Gastrocnemius medialis (tissue), 4 donors: ENCODE measurements at regions not wholly inside any gene's neighbourhood (a gene's known extent, or its start where the extent isn't known, plus 50 kb on each side); places are given as distances from the start of the nearest gene placed in this dataset.

Experiments
- CTCF ChIP-seq, 5 experiments: fragments of 450-650 bp in 3 of 5; fragments of 200-600 bp in 2 of 5; sonication (generic) in 2 of 5; IDR thresholded peaks in 4 of 5; conservative IDR thresholded peaks in 1 of 5; 1 replicate in 4 of 5; 2 replicates in 1 of 5; pipeline ENCODE4 v1.5.1; 2016 to 2019; ENCODE audit warnings: antibody characterized with exemption in 5 of 5, mild to moderate bottlenecking in 3 of 5, moderate library complexity in 3 of 5
- POLR2A ChIP-seq, 2 donors: fragments of 450-650 bp; IDR thresholded peaks; one replicate each; pipeline ENCODE4 v1.6.1; 2017; ENCODE audit warnings: antibody characterized with exemption in 2 of 2, mild to moderate bottlenecking in 2 of 2, moderate library complexity in 2 of 2

- TF ChIP-seq CTCF (IDR thresholded peaks at IDR 0.05 in 4 of 5, conservative IDR thresholded peaks at IDR 0.05 in 1 of 5) (no peak), POLR2A (IDR thresholded peaks at IDR 0.05) (no peak)
Measured at GRCh38 chr19:30682146-30682998, 310.2 kb downstream of the ZNF536 start.
